NCI-H146 treated with DMSO at 0.1 percent for 48 hours (cell line): ENCODE measurements at regions not wholly inside any gene's neighbourhood (a gene's known extent, or its start where the extent isn't known, plus 50 kb on each side); places are given as distances from the start of the nearest gene placed in this dataset.

Source experiments
- DNase-seq: peaks from one replicate; lab custom pipeline; 2025; ENCODE audit not compliant: unreplicated experiment; lab: John Stamatoyannopoulos, UW

GRCh38 chr2:207403141-207403540 lies 126.6 kb upstream of the CREB1 start:
- no peak for DNase-seq

- DNase-seq = no peak
Measured at GRCh38 chr2:207403950-207404349, 125.8 kb upstream of the CREB1 start.

GRCh38 chr2:207405150-207405549 lies 124.6 kb upstream of the CREB1 start:
- DNase-seq = no peak

GRCh38 chr2:207408086-207408794 lies 121.5 kb upstream of the CREB1 start:
- peak; percentile 6 for DNase-seq

GRCh38 chr2:207409517-207409916 lies 120.2 kb upstream of the CREB1 start:
- no peak for DNase-seq

- DNase-seq = no peak
Measured at GRCh38 chr2:207412787-207413310, 116.9 kb upstream of the CREB1 start.

GRCh38 chr2:207413376-207413907 lies 116.3 kb upstream of the CREB1 start:
- no peak for DNase-seq

- no peak for DNase-seq
Measured at GRCh38 chr2:207416111-207416510, 113.7 kb upstream of the CREB1 start.

GRCh38 chr2:207416900-207417299 lies 112.9 kb upstream of the CREB1 start:
- no peak for DNase-seq

GRCh38 chr2:207417301-207417718 lies 112.5 kb upstream of the CREB1 start:
- DNase-seq = no peak

GRCh38 chr2:207418419-207418818 lies 111.3 kb upstream of the CREB1 start:
- no peak for DNase-seq

- no peak for DNase-seq
Measured at GRCh38 chr2:207419331-207419730, 110.4 kb upstream of the CREB1 start.

- no peak for DNase-seq
Measured at GRCh38 chr2:207421671-207422070, 108.1 kb upstream of the CREB1 start.

- DNase-seq = no peak
Measured at GRCh38 chr2:207422380-207422779, 107.4 kb upstream of the CREB1 start.

- DNase-seq = no peak
Measured at GRCh38 chr2:207423886-207424285, 105.9 kb upstream of the CREB1 start.

- no peak for DNase-seq
Measured at GRCh38 chr2:207427986-207428385, 101.8 kb upstream of the CREB1 start.

GRCh38 chr2:207428573-207428972 lies 101.2 kb upstream of the CREB1 start:
- DNase-seq = no peak

- no peak for DNase-seq
Measured at GRCh38 chr2:207432453-207432852, 97.3 kb upstream of the CREB1 start.

- no peak for DNase-seq
Measured at GRCh38 chr2:207434306-207434705, 95.5 kb upstream of the CREB1 start.

- DNase-seq = no peak
Measured at GRCh38 chr2:207434899-207435465, 94.8 kb upstream of the CREB1 start.

GRCh38 chr2:207437136-207437523 lies 92.6 kb upstream of the CREB1 start:
- no peak for DNase-seq

GRCh38 chr2:207437524-207438143 lies 92.1 kb upstream of the CREB1 start:
- no peak for DNase-seq
